GM21367 (cell line): ENCODE measurements at regions not wholly inside any gene's neighbourhood (a gene's known extent, or its start where the extent isn't known, plus 50 kb on each side); places are given as distances from the start of the nearest gene placed in this dataset.
"Not testable (repeated sequence)": the region's sequence is repeated elsewhere in the genome, so short reads cannot be mapped to it uniquely, and the experiment has no call there.

ENCODE experiments used
- ATAC-seq: cut with Tn5 transposase; IDR thresholded peaks from one replicate; pipeline ENCODE4 v1.9.1; 2021; ENCODE audit not compliant: unreplicated experiment

GRCh38 chr18:25503567-25504081 lies 151.7 kb upstream of the ZNF521 start:
- no peak for ATAC-seq

GRCh38 chr18:25497151-25497794 lies 145.3 kb upstream of the ZNF521 start:
- ATAC-seq, result no peak

GRCh38 chr18:25496544-25496943 lies 144.6 kb upstream of the ZNF521 start:
- no peak for ATAC-seq

GRCh38 chr18:25495606-25496005 lies 143.6 kb upstream of the ZNF521 start:
- ATAC-seq, result no peak

- ATAC-seq, result no peak
Measured at GRCh38 chr18:25494888-25495287, 142.9 kb upstream of the ZNF521 start.

- no peak for ATAC-seq
Measured at GRCh38 chr18:25493401-25493800, 141.4 kb upstream of the ZNF521 start.

GRCh38 chr18:25490316-25490715 lies 138.3 kb upstream of the ZNF521 start:
- ATAC-seq, result no peak

DNA sequence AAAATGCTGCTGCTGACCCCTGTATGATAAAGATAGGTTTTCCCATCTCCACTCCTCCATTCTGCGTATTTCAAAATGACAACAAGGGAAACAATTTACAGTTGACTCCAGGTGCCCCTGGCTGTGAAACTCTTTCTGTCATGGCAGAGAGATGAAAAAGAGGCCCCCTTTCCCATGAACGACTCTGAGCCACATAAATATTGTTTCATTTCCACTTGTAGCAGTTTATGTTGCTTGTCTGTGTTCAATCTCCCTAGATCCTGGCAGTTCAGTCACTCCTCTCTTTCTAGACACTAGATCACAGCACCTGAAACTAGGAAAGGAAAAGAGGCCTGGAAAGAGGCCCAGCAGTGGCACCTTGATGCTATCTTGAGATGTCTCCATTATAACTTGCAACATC lies 121.0 kb upstream of the ZNF521 start:
- no peak for ATAC-seq

DNA sequence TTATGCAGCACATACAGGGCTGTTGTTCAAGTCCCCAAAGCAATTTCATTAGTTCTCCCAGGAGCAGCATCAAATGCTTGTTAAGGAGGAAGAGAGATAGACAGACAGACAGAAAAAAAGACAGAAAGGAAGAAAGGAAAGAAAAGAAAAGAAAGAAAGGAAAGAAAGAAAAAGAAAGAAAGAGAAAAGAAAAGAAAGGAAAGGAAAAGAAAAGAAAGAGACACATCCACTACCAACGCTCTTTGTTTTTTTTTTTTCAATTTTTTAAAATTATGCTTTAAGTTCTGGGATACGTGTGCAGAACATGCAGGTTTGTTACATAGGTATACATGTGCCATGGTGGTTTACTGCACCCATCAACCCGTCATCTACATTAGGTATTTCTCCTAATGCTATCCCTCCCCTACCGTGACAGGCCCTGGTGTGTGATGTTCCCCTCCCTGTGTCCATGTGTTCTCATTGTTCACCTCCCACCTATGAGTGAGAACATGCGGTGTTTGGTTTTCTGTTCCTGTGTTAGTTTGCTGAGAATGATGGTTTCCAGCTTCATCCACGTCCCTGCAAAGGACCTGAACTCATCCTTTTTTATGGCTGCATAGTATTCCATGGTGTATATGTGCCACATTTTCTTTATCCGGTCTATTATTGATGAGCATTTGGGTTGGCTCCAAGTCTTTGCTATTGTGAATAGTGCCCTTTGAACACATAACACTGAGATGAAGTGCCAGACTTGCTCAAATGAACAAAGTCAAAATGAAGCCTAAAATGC lies 119.0 kb upstream of the ZNF521 start:
- ATAC-seq, result not testable (repeated sequence)

DNA sequence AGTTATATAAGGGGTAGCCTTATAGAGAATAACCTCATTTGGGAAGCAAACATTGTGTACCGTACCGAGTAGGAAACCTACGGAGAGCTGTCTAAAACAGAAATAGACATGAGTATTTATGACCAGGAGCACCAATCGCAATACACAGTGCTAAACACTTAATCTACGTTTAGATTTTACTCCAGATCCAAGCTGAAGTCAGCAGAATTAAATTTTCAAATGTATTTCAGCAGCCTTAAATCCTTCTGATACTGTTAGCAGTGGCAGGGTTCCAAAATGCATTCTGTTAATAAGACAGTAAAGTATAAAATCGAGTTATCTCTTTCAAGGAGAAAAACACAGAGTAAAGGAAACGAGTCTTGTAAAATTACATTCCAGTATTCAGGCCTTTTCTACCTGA lies 118.1 kb upstream of the ZNF521 start:
- ATAC-seq, result no peak

- ATAC-seq, result no peak
Measured at GRCh38 chr18:25469489-25469888, 117.5 kb upstream of the ZNF521 start.

GRCh38 chr18:25467226-25467987 lies 115.4 kb upstream of the ZNF521 start:
- ATAC-seq, result no peak

DNA sequence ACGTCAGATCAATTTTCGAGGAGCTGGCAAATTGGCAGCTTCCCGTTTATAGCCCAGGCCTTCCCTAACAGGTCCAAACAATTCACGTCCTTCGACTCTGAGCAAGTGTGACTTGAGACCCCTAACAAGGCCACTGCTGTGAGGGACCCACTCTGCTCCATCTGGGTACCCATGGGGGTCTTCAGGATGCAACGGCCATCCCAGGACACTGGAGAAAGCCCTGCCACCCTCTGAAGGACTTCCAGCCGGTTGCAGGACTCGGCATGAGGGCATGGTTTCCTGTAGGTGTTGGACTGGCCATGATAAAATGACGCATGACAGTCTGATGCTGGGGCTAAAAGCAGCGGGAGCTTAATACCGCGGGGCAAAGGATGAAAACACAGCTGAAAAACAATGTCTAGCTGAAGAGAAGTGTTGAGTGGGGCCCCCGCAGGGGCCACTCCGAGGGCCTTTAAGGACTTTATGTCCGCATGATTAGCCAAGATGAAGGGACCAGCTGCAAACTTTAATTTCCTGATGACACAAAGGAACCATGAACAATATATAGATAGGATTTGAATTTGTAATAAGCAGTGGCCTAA lies 113.3 kb upstream of the ZNF521 start:
- no peak for ATAC-seq

DNA sequence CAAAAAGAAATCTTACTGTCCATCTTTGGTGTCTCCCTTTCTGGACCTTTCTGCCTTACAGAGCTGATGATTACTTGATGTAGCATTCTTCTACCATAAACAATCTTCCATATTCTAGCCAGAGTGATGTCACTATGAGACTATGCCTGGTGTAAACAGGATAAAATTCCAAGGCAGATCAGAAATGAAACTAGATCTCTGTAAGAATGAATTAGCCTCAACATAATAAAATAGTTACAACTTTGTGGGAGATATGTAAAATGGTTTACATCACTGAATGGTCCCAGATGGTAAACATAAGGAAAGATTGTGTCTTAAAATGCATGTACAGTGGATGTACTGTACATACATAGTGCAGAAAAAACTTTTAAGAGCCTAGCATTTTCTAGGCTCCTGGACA lies 112.3 kb upstream of the ZNF521 start:
- ATAC-seq, result no peak

DNA sequence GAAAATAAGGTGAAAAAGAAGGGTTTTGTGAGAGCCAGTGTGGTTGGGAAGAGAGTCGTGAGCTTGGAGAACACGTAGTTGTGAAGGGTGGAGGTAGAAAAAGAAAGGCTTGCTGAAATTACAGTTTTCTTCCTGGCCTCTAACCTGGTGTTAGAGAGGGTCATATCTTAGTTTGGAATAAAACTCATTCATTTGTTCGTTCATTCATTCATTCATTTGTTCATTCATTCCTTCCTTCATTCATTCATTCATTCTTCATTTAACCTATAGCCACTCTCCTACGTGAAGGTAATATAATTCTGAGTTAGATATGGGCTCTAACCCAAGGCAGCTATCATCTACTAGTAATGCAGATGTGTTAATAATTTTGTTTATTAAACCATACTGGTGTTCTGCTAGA lies 111.8 kb upstream of the ZNF521 start:
- ATAC-seq, result no peak

DNA sequence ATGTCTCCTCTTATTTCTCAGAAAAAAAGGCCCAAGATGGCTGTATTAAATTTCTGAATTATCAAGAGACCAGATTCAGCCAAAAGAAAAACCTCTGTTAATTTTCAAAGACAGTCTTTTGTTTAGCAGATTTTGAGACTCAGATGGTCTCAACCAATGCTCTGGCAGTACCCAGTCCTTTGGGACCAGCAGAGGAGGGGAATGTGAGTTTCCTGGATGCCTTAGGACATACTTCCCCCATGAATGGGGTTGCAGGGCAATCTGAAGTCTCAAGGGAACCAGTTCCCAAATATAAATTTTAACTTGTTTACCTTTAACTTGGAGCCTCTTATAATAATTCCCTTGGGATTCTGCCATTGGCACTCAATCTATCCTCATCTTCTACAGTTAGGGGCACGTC lies 107.8 kb upstream of the ZNF521 start:
- ATAC-seq, result no peak

DNA sequence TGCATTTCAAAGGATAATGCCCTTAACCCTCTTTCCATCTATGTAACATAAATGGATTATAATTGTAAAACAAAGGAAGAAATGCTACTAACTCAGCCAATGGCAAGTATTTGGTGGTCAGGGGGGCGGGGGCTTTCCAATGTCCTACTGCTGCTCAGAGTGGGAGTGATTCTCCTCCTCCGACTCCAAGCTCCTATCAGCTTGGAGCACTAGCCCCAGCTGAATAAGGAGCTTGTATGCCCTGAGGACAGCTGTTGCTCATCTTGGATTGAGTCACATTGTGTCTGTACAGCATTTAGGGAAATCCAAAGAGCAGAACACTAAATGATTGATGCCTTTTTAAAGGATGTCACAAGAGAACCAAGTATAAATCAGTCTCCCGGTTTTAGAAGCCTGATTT lies 105.6 kb upstream of the ZNF521 start:
- ATAC-seq, result no peak

- no peak for ATAC-seq
Measured at GRCh38 chr18:25457126-25457525, 105.2 kb upstream of the ZNF521 start.

DNA sequence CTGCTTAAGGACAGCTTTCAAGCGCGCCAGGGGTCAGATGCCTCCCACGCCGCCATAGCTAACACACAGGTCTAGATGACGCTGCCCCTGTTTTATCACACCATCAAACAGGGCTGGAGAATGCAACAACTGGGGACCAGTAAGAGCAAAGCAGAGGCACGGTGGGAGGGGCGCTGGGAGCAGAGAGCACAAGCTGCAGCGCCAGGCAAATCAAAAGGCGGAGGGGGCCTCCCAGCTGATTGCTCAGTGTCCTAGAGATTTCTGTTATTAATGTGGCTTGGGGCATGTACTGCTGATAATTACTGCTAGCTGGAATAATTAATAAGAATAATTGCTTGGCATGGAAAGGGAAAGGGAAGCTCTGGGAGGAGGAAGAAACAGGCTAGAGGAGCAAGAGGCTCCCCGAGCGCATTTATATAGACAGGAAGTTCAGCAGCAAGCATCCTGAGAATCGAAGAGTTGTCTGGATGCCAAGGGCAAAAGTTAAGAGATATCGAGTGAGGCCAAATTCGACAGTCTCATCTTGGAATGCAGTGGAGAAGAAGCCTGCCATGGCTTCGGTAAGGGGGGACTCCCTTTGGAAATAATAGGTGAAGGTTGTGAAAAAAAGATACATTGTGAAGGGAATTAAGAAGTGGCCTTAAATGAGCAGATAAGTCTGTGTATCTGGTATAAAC lies 104.5 kb upstream of the ZNF521 start:
- ATAC-seq, result no peak

DNA sequence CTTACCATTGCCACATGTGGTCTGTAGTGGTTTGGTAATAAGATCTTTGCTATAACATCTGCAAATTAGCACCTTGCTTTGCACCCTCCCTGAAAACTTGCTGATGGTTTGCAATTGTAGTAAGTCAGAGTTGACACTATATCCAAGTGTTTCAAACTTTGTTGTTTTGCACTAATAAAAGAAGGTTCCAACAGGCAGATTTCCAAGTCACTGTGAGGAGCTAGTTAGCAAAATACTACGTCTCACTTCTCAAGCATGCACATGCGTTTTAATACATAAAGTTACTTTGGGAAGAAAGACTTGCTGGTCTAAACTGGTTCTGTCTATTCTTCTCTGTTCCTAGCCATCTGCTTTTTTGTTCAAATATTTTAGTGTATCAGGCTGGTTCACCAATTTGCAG lies 103.7 kb upstream of the ZNF521 start:
- no peak for ATAC-seq

DNA sequence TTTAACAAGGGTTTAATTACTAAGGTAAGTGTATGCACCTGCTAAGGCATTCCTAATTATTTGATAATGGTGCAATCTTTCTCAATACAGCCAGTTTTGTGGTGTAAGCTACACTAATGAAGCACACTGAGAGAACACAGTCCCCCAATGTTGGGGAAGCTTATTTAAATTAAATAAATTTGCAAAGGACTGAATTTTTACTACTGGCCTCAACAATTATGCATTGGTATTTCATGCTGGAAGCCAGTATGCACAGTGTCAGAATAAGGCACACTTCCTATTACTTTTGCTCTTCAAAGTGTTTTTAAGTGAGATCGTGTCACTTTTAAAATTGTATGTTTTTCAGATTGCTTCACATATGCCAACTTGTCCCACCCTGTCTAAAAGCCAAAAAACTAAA lies 103.2 kb upstream of the ZNF521 start:
- ATAC-seq, result no peak
